ENCODE measurements at regions not wholly inside any gene's neighbourhood (a gene's known extent, or its start where the extent isn't known, plus 50 kb on each side); places are given as distances from the start of the nearest gene placed in this dataset.
A peak's percentile ranks its signal among the peaks of the same experiment; 100 is the strongest.

DNA sequence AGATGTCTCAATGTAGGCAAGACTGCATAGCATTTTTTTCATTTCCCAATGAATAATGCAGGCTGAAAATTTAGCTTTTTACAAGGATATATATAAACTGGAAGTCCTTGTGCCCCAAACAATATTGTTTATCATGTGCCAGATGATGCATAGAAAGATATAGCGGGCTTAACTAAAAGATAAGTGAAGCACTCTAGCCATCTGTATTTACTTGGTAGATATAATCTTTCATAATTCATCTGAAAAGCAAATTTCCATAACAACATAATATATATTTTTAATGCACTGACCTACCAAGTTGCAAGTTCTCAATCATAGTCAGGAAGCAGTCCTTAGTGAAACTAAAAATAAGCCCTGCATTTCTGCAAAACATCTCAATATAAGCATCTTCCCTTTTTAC lies 653.3 kb downstream of the NLGN4X start:
- no peak overlapping the region for H3K4me3 ChIP-seq (ENCODE audit: low read length)

DNA sequence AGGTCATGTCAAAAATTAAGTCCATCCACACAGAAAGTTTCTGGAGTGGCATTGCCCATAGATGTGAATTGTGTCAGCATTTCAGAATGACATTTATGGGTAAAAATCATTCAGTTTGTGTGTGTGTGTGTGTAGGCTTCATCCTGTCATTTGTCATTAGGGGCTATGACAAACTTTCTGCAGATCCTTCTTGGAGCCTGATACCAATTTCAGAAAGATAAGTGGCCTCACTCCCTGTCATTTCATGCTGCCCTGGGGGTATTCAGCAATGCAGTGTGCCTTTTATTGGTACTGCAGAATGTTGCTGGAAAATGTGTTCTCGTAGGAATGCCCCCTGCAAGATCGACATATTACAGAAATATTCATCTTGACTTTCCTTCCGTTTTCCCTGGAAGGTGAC lies 659.7 kb downstream of the NLGN4X start:
- no peak for DNase-seq (ENCODE audit: low read depth, low spot score)

More for the DNA sequence above, 653.3 kb downstream of the NLGN4X start:
- DNase-seq (ENCODE audit: low read depth, low spot score): no peak

DNA sequence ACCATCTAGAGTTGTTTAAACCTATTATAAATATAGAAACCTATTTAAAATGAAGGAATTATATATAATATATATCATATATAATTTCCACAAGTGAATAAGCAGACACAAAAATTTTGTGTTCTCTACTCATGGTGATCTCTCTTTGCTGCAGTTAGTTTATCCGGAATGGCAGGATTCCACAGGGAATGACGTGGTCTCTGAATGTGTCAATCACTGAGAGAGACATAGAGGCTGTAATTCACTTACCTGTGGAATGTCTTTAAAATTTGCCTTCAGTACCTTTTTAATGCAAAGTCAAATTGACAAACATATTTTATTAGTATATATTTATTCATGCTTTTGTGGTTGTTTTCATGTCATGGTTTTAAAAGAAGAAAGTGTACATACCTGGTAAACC lies 669.3 kb downstream of the NLGN4X start:
- no peak overlapping the region for H3K4me3 ChIP-seq (ENCODE audit: low read length)
- DNase-seq (ENCODE audit: low read depth, low spot score): no peak

More for the DNA sequence above, 659.7 kb downstream of the NLGN4X start:
- H3K4me3 ChIP-seq (ENCODE audit: low read length): no peak overlapping the region

DNA sequence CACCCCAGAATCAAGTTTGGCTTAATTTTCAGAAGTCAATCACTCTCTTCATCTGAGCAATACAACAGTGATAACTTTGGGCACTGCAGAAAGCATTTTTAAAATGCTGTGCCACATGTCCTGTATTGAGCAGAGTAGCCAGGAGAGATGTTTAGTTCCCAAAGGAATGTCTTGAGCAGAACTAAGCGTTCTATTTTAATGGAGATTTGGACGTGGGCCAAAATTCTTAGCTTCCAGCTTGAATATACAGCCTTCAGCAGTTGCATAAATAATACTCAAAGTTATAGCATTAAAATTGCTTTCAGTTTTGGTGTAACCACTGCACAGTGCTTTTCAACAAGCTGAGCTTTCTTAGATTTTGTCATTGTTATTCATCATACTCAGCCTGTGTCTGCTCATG lies 679.2 kb downstream of the NLGN4X start:
- H3K4me3 ChIP-seq (ENCODE audit: low read length): no peak overlapping the region
- DNase-seq (ENCODE audit: low read depth, low spot score): no peak

DNA sequence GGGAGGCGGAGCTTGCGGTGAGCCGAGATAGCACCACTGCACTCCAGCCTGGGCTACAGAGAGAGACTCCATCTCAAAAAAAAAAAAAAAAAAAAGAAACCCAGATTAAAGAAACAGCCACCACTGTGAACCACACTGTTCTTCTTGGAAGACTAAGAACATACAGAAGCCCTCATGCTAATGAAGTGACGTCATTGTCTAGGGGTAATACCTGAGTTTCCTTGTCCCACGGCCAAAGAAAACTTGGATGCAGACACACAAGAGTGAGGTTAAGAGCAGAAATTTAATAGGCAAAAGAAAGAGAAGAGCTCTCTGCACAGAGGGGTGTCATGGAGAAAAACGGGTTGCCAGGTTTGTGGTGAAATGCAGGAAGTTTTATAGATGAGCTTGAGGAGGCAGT lies 691.6 kb downstream of the NLGN4X start:
- no peak for DNase-seq (ENCODE audit: low read depth, low spot score)
- no peak overlapping the region for H3K4me3 ChIP-seq (ENCODE audit: low read length)

DNA sequence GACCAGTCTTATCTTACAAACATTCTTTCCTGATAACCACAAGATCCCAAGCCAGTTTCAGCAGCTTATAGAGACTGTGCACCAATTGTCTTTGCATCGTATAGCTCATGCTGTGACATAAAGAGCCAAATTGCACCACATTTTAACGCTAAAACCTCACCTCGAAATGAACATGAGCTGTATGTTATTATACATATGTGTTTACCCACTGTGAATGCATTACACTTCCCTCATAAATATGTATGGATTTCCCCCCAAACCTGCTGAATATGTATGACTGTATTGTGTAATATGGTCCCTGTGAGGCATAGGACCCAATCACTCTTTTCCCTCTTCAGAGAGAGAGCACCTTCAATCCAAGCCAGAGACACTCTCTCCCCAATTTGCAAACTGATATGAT lies 692.4 kb downstream of the NLGN4X start:
- H3K4me3 ChIP-seq (ENCODE audit: low read length): no peak overlapping the region
- no peak for DNase-seq (ENCODE audit: low read depth, low spot score)

DNA sequence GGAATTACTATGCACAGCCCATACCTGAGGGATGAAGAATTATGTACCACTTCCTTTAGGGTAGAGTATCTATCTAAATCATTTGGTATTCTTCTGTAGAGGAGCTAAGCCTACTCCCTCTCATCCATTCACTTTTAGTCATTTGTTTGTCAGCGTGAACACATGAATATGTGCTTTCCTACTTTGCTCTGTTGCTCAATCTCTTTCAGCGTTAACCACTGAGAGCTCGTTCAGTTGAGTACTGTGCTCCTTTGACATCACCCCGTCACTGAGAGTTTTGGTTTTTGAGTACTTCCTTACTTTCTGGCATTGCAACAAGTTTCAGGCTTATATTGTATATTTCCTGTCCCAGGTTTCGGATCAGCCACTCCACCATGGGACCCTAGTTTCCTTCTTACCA lies 700.6 kb downstream of the NLGN4X start:
- H3K4me3 ChIP-seq (ENCODE audit: low read length): no peak overlapping the region
- no peak for DNase-seq (ENCODE audit: low read depth, low spot score)

DNA sequence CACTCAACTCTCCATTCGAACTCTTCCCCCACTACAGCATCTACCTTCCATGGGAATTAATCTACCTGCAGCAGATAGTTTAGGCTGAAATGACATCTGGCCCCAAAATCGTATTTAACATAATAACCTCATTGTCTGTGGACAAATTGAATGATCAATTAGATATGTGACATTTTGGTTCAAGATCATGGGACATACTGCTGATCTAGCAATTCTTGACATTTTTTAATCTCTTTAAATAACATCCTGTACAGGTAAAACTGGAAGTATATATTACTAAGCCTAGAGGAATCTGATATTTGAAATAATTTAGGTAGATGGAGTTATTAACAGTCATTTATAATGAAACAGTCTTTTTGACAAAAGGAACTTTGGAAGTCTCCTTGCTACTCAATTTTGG lies 702.5 kb downstream of the NLGN4X start:
- H3K4me3 ChIP-seq (ENCODE audit: low read length): no peak overlapping the region
- no peak for DNase-seq (ENCODE audit: low read depth, low spot score)

DNA sequence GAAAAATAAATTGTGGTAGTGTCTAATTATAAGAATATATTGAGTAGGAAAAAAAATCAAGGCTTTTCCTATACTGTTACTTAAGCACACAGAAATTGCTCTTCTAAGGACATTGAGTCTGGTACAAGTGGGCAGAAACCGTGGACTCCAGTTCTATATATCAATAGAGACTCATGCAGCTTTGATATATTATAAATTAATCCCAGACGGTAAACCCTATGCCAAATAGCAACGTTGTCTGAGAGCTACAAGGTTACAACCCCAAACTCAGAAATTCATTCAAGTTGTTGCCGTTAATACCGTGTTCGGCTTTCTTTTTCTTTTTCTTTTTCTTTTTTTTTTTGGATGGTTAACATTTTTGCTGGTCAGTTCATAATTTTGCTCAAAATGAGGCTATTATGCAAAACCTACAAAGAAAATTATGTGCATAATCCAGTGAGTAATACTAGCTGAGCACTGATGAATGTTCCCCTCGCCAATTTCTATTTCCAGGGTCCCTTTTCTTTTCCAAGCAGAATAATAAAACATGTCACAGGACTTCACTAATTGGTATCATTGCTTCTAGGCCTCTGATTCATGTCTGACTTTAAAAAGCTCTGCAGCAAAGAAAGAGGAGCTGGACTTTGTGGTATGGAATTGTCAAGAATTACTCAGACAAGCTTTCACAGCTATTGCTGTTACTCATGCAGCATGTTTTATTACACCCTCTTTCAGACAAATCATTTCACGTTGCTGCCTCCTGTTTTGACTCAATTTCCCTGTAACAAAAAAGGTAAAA lies 737.7 kb downstream of the NLGN4X start:
- no peak overlapping the region for H3K4me3 ChIP-seq (ENCODE audit: low read length)
- DNase-seq (ENCODE audit: low read depth, low spot score): no peak

DNA sequence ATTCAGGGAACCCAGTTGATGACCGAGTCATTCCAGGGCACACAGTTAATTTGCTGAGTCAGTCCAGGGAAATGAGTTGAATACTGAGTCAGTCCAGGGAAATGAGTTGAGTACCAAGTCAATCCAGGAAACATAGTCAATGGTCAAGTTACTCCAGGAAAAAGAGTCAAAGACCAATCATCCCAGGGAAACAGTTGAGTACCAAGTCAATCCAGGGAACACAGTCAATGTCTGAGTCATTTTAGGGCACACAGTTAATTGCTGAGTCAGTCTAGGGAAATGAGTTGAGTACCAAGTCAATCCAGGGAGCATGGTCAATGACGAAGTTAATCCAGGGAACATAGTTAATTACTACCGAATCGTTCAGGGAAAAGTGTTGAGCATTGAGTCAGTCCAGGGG lies 754.4 kb downstream of the NLGN4X start:
- DNase-seq (ENCODE audit: low read depth, low spot score): no peak
- no peak overlapping the region for H3K4me3 ChIP-seq (ENCODE audit: low read length)

DNA sequence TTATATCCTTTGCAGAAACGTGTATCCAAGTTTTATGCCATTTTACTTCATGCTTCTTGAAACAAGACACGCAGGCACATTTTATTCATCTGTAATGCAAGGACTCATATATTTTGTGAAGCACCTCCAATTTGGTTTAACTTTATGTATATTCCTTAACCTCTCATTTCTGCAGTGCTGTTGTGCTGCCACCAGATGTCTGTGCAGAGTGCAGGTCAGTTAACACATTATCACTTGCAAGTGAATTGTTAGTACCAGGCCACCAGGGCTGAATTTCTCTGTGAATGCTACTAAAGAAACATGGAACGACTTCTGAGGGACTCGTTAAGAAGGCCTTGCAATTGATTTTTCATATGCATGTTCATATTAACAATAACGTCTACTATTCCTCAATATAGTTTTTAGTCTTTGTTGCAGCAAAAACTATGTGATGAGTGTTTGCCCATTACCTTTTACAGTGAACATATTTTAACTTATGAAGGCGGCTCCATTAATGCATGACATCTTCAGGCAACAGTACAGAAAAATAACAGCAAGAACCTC lies 770.3 kb downstream of the NLGN4X start:
- peak; percentile 12 for DNase-seq (ENCODE audit: low read depth, low spot score)
- H3K4me3 ChIP-seq (ENCODE audit: low read length): no peak overlapping the region

DNA sequence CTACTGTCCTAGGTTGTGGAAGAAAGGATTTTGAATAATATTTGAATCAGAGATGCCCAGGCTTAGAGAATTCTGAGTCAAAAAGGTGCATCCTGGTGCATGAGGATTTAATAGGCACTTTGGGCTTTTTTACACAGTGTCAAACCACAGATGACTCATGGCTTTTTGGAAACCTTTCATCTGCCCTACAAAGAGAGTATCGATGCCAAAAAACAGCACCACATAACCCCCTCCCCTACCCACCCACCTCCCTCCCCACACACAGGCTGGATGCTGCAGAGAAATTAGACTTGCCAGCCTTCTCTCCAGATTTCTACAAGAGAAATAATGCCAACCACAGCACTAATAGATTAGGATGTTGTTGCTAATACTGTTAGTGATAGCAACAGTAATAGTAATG lies 779.3 kb downstream of the NLGN4X start:
- no peak for DNase-seq (ENCODE audit: low read depth, low spot score)
- H3K4me3 ChIP-seq (ENCODE audit: low read length): no peak overlapping the region

DNA sequence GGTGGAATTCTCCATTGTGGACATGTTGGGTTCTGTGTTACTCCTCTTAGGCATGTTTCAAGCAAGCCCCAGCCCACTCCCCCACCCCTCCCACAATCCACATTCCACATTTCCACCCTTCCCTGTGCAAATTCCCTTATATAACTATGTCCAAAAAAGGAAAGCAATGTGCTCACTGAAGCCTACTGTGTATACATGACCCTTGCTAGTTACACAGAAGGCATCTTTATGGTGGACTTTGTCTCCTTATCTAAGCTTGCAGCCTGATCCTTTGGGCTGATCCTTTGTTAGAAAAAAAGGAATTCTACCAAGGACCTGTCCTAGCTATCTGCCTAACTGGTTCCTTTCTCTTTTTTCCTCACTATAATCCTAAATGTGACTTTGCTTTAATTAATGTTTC lies 796.8 kb downstream of the NLGN4X start:
- no peak for DNase-seq (ENCODE audit: low read depth, low spot score)
- no peak overlapping the region for H3K4me3 ChIP-seq (ENCODE audit: low read length)

DNA sequence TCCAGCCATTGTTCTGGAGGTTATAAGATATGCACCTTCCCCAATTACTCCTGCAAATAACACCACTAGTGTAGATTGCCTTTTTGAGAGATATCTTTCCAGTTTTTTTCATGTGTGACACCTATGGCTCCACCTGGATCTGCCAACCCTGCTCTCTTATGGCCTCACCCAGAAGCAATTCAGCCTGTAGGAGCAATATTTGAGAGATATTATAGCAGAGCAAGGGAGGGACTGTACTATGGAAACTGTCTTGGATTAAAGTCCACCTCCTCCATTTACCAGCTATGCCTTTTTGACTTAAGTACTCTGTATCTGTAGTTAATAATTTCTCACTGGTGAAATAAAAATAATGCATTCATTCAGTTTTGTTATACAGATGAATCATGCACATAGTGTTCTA lies 803.5 kb downstream of the NLGN4X start:
- DNase-seq (ENCODE audit: low read depth, low spot score): no peak
- H3K4me3 ChIP-seq (ENCODE audit: low read length): no peak overlapping the region

DNA sequence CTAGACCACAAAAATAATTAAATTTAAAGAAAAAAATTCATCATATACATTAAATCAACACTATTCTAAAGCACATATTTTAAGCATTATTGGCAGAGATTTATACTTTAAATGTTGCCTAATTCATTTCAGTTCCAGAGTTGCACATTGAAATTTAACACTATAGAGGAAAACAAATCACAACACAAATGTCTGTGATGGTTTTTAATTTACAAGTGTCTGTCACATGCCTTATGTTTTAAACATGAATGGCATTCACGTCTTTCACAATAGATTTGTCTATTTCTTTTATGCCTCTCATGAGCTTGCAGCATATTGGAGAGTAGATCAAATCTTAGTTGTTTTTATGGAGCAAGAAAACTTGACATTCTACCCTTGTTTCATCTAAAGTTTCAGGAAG lies 811.3 kb downstream of the NLGN4X start:
- DNase-seq (ENCODE audit: low read depth, low spot score): no peak
- no peak overlapping the region for H3K4me3 ChIP-seq (ENCODE audit: low read length)

DNA sequence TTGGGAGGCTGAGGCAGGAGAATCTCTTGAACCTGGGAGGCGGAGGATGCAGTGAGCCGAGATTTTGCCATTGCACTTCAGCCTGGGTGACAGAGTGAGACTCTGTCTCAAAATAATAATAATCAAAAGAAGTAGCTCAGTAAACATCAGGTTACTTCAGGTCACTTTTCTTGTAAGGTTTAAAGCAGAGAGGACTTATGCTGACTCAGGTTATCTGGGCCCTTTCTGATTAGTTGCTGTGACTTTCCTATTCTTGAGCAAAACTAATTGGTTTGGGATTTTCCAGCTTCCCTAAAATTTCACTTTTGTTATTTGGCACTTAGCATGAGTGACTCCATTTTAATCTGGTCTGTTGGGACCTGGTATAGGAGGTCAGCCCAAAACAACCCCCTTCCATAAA lies 812.9 kb downstream of the NLGN4X start:
- no peak for DNase-seq (ENCODE audit: low read depth, low spot score)
- H3K4me3 ChIP-seq (ENCODE audit: low read length): no peak overlapping the region

DNA sequence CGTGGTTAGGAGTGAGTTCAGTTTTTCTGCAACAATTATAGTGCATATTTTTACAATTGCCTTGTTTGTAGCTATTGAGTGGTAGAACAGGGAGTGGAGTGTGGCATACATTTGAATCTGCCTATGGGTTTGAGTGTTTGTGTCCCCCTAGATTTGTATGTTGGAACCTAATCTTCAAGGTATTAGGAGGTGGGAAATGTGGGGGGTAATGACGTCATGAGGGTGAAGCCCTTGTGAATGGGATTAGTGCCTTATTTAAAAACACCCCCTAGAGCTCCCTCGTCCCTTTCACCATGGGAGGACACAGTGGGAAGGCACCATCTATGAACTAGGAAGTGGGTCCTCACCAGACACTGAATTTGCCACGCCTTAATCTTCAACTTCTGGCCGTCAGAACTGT lies 819.6 kb downstream of the NLGN4X start:
- H3K4me3 ChIP-seq (ENCODE audit: low read length): no peak overlapping the region
- no peak for DNase-seq (ENCODE audit: low read depth, low spot score)

DNA sequence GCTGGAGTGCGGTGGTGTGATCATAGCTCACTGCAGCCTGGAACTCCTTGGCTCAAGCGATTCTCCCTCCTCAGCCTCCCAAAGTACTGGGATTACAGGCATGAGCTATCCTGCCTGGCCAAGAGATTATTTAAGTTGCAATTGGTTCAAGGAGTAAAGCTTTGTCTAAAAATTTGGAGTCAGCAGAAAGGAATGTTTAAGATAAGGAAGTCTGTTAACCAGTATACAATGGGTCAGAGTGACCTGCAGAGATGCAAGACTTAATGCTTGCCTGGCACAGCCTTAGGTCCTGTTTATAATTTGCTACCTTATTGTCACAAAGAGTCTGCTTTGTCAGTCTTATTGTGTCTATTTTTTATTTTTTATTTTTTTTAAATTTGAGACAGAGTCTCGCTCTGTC lies 826.2 kb downstream of the NLGN4X start:
- DNase-seq (ENCODE audit: low read depth, low spot score): no peak
- H3K4me3 ChIP-seq (ENCODE audit: low read length): no peak overlapping the region

DNA sequence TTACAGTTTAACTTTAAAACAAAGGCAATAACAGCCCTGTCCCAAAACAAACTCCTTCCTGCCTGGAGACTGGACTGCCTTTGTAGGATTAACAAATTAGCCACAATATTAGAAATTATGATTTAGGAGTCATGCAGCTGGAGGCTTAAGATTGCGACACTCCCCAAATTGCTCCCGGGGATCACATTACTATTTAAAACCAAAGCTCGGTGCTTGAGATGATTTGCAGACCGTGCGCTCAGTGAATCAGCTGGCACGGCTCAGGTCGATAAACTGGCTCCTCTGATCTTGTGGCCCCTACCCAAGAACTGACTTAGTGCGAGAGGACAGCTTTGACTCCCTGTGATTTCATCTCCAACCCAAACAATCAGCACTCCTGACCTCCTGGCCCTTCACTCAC lies 829.3 kb downstream of the NLGN4X start:
- no peak for DNase-seq (ENCODE audit: low read depth, low spot score)
- no peak overlapping the region for H3K4me3 ChIP-seq (ENCODE audit: low read length)

DNA sequence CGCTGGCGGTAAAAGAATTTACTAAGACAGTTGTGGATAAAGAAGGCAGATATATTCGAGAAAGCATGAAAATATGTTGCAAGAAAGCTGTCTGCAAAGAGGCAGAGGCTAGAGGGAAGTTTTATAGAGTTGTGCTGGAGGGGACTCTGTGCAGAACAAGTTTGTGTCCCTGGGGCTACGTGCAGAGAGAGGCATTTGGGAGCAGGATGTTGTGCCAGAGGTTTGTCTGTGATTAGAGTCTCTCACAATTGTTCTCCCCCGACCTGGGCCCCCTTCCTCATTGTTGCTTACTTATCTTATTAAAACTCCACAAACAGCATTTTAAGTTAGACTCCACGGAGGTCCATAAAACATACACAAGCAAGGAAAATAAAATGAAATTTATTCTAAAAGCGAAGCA lies 831.3 kb downstream of the NLGN4X start:
- no peak overlapping the region for H3K4me3 ChIP-seq (ENCODE audit: low read length)
- DNase-seq (ENCODE audit: low read depth, low spot score): no peak

DNA sequence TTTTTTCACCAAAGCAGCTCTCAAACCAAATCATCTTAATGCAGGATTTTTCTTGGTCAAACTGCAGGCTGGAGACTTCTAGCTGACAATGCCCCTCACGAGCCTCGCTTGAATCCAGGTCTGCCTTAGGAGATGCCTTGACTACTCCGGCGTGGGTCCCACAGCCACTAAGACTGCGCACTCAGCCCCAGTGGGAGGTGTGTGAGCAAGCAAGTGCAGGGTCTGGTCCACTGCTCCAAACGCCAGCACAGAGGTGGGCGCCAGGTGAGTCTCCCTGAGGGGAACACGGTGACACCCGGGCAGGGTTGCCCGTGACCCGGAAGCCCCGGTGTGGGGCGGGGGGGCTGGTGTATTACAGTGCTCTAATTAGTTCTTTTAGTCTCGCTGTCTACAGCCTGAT lies 838.3 kb downstream of the NLGN4X start:
- no peak overlapping the region for H3K4me3 ChIP-seq (ENCODE audit: low read length)
- no peak for DNase-seq (ENCODE audit: low read depth, low spot score)

Data from Jurkat, Clone E6-1 (cell line).